Spleen (tissue), 11 donors: ENCODE measurements at regions not wholly inside any gene's neighbourhood (a gene's known extent, or its start where the extent isn't known, plus 50 kb on each side); places are given as distances from the start of the nearest gene placed in this dataset.

Experiments
- DNase-seq: peaks from one replicate; pipeline ENCODE4 v3.0.0-alpha.2; 2020
- H3K27ac ChIP-seq, 8 donors: fragments of 200-600 bp; sonication (generic) in 7 of 8; 1 replicate in 4 of 8; 2 replicates in 4 of 8; pipeline versions ENCODE4 v1.5.0 to v1.8.0; 2016 to 2021; ENCODE audit warnings: inconsistent platforms in 4 of 8, mild to moderate bottlenecking in 4 of 8, moderate library complexity in 1 of 8
- H3K27me3 ChIP-seq, 7 donors: fragments of 200-600 bp; sonication (generic) in 6 of 7; replicated peaks in 1 of 7; 1 replicate in 4 of 7; 2 replicates in 3 of 7; pipeline versions ENCODE4 v1.5.0 to v1.8.0; 2016 to 2021; ENCODE audit warnings: inconsistent platforms in 3 of 7, mild to moderate bottlenecking in 1 of 7
- H3K36me3 ChIP-seq, 6 donors: fragments of 200-600 bp; sonication (generic) in 5 of 6; 1 replicate in 4 of 6; 2 replicates in 2 of 6; pipeline versions ENCODE4 v1.5.0 to v1.8.0; 2016 to 2021; ENCODE audit warnings: inconsistent platforms in 2 of 6
- H3K4me1 ChIP-seq, 6 donors: fragments of 200-600 bp; sonication (generic) in 5 of 6; 1 replicate in 3 of 6; 2 replicates in 3 of 6; pipeline versions ENCODE4 v1.5.0 to v1.8.0; 2016 to 2021; ENCODE audit warnings: inconsistent platforms in 3 of 6
- H3K4me3 ChIP-seq, 8 donors: fragments of 200-600 bp; sonication (generic) in 7 of 8; 1 replicate in 4 of 8; 2 replicates in 4 of 8; pipeline versions ENCODE4 v1.5.0 to v1.8.0; 2016 to 2021; ENCODE audit warnings: inconsistent platforms in 4 of 8, mild to moderate bottlenecking in 4 of 8, moderate library complexity in 2 of 8
- H3K9me3 ChIP-seq, 8 donors: fragments of 200-600 bp; sonication (generic) in 7 of 8; 1 replicate in 4 of 8; 2 replicates in 4 of 8; pipeline versions ENCODE4 v1.5.0 to v1.8.0; 2016 to 2021; ENCODE audit warnings: inconsistent platforms in 4 of 8
- POLR2A ChIP-seq, 3 donors: fragments of 450-650 bp; IDR thresholded peaks; one replicate each; pipeline ENCODE4 v1.5.1; 2017; ENCODE audit warnings: antibody characterized with exemption in 3 of 3, mild to moderate bottlenecking in 1 of 3
- POLR2AphosphoS5 ChIP-seq, 3 donors: sonication (generic); formaldehyde crosslinking; IDR thresholded peaks; one replicate each; pipeline ENCODE4 v1.5.1; 2017; ENCODE audit warnings: antibody characterized with exemption in 3 of 3
- WGBS, 5 donors: extraction: QIAGEN DNeasy Blood & Tissue Kit in 3 of 5; methylation state at CpG; one replicate each; pipeline versions ENCODE4 v1.1.5 to v1.1.7; 2013 to 2018; 5-methylcytosine and 5-hydroxymethylcytosine counted together
- intact Hi-C: fragments of 100-400 bp; cut with DNase I; formaldehyde crosslinking; loops from one replicate; pipeline ENCODE4 v1.15.0; 2023; ENCODE audit warnings: low total_unique reads
- TF ChIP-seq, protein P1 (sequence below), 11 experiments: fragments of 200-600 bp in 7 of 11; fragments of 450-650 bp in 4 of 11; sonication (generic) in 4 of 11; IDR thresholded peaks in 8 of 11; conservative IDR thresholded peaks in 3 of 11; 1 replicate in 7 of 11; 2 replicates in 4 of 11; pipeline versions ENCODE4 v1.4.0 to v1.8.0; 2016 to 2021; ENCODE audit warnings: antibody characterized with exemption in 11 of 11, inconsistent platforms in 4 of 11, mild to moderate bottlenecking in 1 of 11
- donor health status: healthy with polysubstance abuse.
- donor health status: DM: no; HTN: no; CAD: no; lungs with moderate emphysema.
- donor health status: DM: no; HTN: no; CAD: no.
- donor health status: Bipolar disorder and iron deficiency.
- donor health status: healthy.
- donor health status: DM: no; HTN: no; CAD: no.
- donor health status: DM: yes; HTN: yes; CAD: no.

DNA sequence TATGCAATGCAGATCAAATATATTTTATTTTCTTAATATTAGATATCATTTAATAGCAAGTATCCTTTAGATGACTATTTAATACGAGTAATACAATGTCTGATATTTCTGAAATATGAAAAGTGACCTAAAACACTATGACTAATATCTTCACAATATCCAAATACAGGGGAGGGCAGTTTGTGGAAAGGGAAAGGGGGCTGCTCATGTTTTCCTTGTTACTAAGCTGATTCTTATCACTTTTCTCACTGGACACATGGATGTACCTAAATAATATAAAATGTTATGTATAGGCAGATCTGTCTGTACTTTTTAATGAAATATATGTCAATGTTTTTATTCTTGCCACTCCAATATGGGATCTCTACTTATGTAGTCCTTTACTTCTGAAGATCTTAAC, 1879.1 kb upstream of the ACO1 start:
- 66 to 82% (median 69%) methylated on average over 1 of the region's 1 CpG for WGBS, 5 donors
- Histone ChIP-seq H3K4me3 (no peak overlapping the region), H3K27me3 (no peaks in the 10 kb centered on the region), H3K27ac (no peak overlapping the region), H3K36me3 (no peaks in the 10 kb centered on the region), H3K4me1 (no peaks in the 10 kb centered on the region), H3K9me3 (peaks cover 0 to 2% (median 0%) of the 10 kb centered on the region in 8 donors)
- DNase-seq, result no peak
- TF ChIP-seq POLR2A (IDR thresholded peaks at IDR 0.05) (no peak), POLR2AphosphoS5 (IDR thresholded peaks at IDR 0.05) (no peak)
- intact Hi-C loops, result no loop called here

DNA sequence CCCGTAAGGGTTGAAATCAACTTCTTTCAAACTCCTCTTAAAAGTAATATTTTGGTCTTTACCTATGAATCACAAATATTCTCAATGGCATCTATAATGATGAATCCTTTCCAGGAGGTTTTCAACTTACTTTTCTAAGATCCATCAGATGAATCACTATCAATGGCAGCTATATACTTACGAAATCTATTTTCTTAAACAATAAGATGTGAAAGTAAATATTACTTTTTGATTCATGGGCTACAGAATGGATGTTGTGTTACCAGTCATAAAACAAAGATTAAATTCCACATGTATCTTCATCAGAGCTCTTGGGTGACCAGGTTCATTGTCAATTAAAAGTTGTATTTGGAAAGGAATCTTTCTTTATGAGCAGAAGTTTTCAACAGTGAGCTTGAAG, 1877.7 kb upstream of the ACO1 start:
- no peak overlapping the region for H3K4me3 ChIP-seq
- H3K27me3 ChIP-seq, result no peaks in the 10 kb centered on the region
- H3K27ac ChIP-seq, result no peak overlapping the region
- no peak for DNase-seq
- peaks cover 0 to 1% (median 0%) of the 10 kb centered on the region in 8 donors for H3K9me3 ChIP-seq
- H3K36me3 ChIP-seq, result no peaks in the 10 kb centered on the region
- TF ChIP-seq POLR2AphosphoS5 (IDR thresholded peaks at IDR 0.05) (no peak), POLR2A (IDR thresholded peaks at IDR 0.05) (no peak)
- WGBS, 5 donors, result 74 to 92% (median 84%) methylated on average over 2 of the region's 2 CpGs
- H3K4me1 ChIP-seq, result no peaks in the 10 kb centered on the region
- intact Hi-C loops, result no loop called here

DNA sequence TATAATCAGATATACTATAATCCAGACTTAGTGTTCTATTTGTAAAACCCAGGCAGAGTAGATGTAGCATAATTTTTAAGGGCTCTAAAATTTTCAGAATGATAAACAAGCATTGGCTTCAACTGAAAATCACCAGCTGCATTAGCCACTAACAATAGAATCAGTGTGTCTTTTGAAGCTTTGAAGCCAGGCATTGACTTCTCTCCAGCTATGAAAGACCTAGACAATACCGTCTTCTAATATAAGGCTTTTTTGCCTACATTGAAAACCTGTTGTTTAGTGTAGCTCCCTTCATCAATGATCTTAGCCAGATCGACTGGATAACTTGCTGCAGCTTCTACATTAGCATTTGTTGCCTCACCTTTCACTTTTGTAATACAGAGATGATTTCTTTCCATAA, 1877.3 kb upstream of the ACO1 start:
- Histone ChIP-seq H3K4me3 (no peak overlapping the region), H3K27ac (no peak overlapping the region), H3K4me1 (no peaks in the 10 kb centered on the region), H3K36me3 (no peaks in the 10 kb centered on the region), H3K27me3 (no peaks in the 10 kb centered on the region), H3K9me3 (no peaks in the 10 kb centered on the region)
- intact Hi-C loops, result no loop called here
- WGBS, 5 donors, result 60 to 76% (median 68%) methylated on average over 2 of the region's 2 CpGs
- DNase-seq, result no peak
- TF ChIP-seq, protein P1, sequence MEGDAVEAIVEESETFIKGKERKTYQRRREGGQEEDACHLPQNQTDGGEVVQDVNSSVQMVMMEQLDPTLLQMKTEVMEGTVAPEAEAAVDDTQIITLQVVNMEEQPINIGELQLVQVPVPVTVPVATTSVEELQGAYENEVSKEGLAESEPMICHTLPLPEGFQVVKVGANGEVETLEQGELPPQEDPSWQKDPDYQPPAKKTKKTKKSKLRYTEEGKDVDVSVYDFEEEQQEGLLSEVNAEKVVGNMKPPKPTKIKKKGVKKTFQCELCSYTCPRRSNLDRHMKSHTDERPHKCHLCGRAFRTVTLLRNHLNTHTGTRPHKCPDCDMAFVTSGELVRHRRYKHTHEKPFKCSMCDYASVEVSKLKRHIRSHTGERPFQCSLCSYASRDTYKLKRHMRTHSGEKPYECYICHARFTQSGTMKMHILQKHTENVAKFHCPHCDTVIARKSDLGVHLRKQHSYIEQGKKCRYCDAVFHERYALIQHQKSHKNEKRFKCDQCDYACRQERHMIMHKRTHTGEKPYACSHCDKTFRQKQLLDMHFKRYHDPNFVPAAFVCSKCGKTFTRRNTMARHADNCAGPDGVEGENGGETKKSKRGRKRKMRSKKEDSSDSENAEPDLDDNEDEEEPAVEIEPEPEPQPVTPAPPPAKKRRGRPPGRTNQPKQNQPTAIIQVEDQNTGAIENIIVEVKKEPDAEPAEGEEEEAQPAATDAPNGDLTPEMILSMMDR (IDR thresholded peaks at IDR 0.05 in 8 of 11, conservative IDR thresholded peaks at IDR 0.05 in 3 of 11), result no peak
- TF ChIP-seq POLR2AphosphoS5 (IDR thresholded peaks at IDR 0.05) (no peak), POLR2A (IDR thresholded peaks at IDR 0.05) (no peak)

DNA sequence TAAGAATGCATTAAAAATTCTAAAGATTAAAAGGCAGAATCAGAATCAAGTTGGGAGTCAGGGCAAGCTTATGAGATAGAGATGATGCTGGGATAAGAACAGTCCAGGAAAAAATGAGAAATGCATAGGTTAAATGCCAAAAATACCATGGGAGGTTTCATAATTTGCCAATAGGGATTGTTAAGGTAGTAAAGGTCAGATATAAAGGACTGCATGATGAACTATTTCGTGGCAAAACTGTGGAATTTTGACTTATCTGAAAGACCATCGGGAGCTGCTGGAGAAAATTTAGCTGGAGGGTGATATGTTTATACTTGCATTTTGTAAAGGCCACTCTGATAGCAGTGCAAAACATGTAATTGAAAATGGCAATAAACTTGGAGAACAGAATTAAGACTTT, 1872.8 kb upstream of the ACO1 start:
- TF ChIP-seq, protein P1 (IDR thresholded peaks at IDR 0.05 in 8 of 11, conservative IDR thresholded peaks at IDR 0.05 in 3 of 11), result no peak
- TF ChIP-seq POLR2A (IDR thresholded peaks at IDR 0.05) (no peak), POLR2AphosphoS5 (IDR thresholded peaks at IDR 0.05) (no peak)
- Histone ChIP-seq H3K27me3 (no peaks in the 10 kb centered on the region), H3K4me3 (no peak overlapping the region), H3K4me1 (no peaks in the 10 kb centered on the region), H3K9me3 (peaks cover 0 to 17% (median 9%) of the 10 kb centered on the region in 8 donors), H3K36me3 (no peaks in the 10 kb centered on the region), H3K27ac (no peak overlapping the region)
- no peak for DNase-seq
- 61 to 78% (median 71%) methylated on average over 2 of the region's 2 CpGs for WGBS, 5 donors
- intact Hi-C loops, result no loop called here

DNA sequence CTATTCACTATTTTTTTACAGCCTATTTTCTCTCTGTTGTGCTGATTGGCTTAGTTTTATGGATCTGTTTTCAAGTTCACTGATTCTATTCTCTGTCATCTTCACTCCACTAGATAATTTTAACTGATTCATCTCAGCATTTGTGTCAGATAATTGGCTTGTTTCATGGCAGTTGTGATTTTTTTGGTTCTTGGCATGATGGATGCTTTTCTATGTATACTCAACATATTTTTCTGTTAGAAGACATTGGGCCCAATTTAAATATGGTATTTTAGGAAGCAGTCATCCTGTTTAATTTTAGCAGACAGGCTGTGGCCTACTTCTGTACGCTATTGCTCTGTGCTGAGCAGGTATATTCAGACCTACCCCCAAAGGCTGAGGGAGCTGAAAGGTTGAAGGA, 1865.3 kb upstream of the ACO1 start:
- TF ChIP-seq POLR2A (IDR thresholded peaks at IDR 0.05) (no peak), POLR2AphosphoS5 (IDR thresholded peaks at IDR 0.05) (no peak)
- TF ChIP-seq, protein P1 (IDR thresholded peaks at IDR 0.05 in 8 of 11, conservative IDR thresholded peaks at IDR 0.05 in 3 of 11), result no peak
- WGBS, 5 donors, result 78 to 87% (median 82%) methylated on average over 1 of the region's 1 CpG
- Histone ChIP-seq H3K4me1 (no peaks in the 10 kb centered on the region), H3K36me3 (no peaks in the 10 kb centered on the region), H3K9me3 (peaks cover 0 to 10% (median 0%) of the 10 kb centered on the region in 8 donors), H3K27me3 (no peaks in the 10 kb centered on the region), H3K27ac (no peak overlapping the region), H3K4me3 (no peak overlapping the region)
- intact Hi-C loops, result no loop called here
- DNase-seq, result no peak
